GM18907 (cell line): ENCODE measurements at regions not wholly inside any gene's neighbourhood (a gene's known extent, or its start where the extent isn't known, plus 50 kb on each side); places are given as distances from the start of the nearest gene placed in this dataset.

ENCODE experiments used
- ATAC-seq: cut with Tn5 transposase; IDR thresholded peaks from one replicate; pipeline ENCODE4 v1.9.1; 2021; ENCODE audit warnings: mild to moderate bottlenecking, moderate library complexity; ENCODE audit not compliant: unreplicated experiment

DNA sequence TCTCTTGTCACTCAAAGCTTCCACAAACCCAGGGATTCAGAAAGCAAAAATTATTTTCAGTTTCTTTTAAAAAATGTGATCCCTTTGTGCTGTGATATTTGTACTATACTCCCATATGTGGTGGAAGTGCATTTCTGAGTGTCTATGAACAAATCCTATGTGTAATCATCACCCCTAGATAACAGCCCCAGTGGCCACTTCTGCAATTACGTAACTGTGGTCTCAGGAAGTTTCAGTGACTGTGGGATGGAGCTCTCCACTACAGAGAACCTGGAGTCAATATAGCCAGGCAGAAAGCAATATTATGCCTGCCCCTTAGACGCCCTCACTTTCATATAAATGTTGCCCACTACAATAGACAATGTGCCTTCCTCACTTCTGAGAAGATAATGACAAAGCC, 1101.7 kb upstream of the GHITM start:
- ATAC-seq = no peak

- no peak for ATAC-seq
These were observed 1100.7 kb upstream of the GHITM start for GRCh38 chr10:83038631-83039030.

GRCh38 chr10:83045731-83046130, 1093.6 kb upstream of the GHITM start:
- ATAC-seq = no peak

DNA sequence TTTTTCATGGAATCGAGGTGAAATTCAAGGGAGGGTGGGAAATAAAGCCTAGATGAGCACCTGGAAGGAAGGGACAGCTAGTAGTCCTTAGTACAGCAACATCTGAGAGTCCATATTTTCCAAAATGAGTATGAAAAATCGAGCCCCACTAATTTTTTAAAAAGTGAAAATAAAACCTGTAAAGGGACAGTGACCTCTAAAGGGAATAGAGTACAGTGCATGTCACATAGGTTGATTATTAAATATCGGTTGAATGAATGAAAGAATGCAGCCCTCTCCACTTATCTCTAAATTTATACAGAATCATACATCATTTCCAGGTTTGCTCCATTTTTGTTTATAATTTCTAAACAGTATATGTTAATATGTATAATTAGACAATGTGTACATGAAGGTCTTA, 1088.5 kb upstream of the GHITM start:
- no peak for ATAC-seq

DNA sequence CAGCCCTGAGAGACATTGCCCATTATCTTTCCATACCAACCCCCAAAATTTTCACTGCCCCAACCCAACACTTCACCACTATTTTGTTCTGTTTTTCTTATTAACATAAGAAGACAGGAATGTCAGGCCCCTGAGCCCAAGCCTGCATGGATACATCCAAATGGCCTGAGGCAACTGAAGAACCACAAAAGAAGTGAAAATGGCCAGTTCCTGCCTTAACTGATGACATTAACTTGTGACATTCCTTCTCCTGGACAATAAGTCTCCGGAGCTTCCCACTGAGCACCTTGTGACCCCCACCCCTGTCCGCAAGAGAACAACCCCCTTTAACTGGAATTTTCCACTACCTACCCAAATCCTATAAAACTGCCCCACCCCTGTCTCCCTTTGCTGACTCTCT, 1076.4 kb upstream of the GHITM start:
- no peak for ATAC-seq

- ATAC-seq = no peak
These were observed 1065.8 kb upstream of the GHITM start for GRCh38 chr10:83073472-83073871.

DNA sequence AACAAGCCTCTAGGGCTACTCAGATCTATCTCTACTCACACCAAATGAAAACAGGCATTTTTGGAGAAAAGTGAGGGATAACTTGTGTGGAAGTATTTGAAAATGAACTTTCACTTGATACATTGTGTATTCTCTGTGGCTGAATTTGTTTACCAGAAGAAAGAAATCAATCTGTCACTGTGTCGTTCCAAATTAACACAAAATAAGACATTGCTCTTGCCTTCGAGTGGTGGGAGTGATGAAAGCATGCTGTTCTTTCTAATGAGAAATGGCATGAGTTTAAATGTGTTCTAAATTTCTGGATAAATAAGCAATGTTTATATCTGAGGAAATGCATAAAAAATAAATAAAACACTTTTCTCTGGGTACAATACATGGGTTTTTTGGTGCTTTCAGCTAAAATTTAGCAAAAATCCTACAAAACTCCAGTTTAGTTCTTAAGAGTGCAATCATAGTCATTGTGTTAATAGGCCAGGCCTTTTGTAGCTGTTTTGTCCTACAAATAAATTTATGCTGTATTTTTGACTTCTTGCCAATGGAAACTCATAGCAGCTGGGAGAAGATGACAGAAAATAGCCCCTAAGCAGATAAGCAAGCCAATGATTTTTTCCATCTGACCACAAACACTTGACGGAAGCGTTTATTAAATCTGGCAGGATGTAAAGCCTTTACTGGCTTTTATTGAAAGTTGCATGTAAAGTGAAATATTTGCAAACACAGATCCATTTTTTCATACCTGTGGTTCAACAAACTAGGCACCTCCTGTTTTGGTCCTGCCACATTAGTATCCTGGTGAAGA, 1064.1 kb upstream of the GHITM start:
- no peak for ATAC-seq

- ATAC-seq = no peak
These were observed 1063.4 kb upstream of the GHITM start for GRCh38 chr10:83075815-83076355.

- no peak for ATAC-seq
These were observed 1062.9 kb upstream of the GHITM start for GRCh38 chr10:83076443-83076842.

- ATAC-seq = no peak
These were observed 1061.1 kb upstream of the GHITM start for GRCh38 chr10:83078160-83078559.

- no peak for ATAC-seq
These were observed 1060.7 kb upstream of the GHITM start for GRCh38 chr10:83078645-83079044.

- ATAC-seq = no peak
These were observed 1055.5 kb upstream of the GHITM start for GRCh38 chr10:83083831-83084230.

DNA sequence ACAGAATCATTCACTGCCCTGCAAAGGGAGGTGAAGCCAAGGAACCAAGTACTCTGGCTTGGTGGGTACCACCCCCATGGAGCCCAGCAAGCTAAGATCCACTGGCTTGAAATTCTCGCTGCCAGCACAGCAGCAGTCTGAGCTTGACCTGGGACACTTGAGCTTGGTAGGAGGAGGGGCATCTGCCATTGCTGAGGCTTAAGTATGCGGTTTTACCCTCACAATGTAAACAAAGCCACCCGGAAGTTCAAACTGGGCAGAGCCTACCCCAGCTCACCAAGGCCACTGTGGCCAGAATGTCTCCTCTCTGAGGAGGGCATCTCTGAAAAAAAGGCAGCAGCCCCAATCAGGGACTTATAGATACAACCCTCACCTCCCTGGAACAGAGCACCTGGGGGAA, 1050.0 kb upstream of the GHITM start:
- ATAC-seq = no peak

GRCh38 chr10:83104616-83105015, 1034.7 kb upstream of the GHITM start:
- ATAC-seq = no peak

GRCh38 chr10:83108565-83109333, 1030.6 kb upstream of the GHITM start:
- ATAC-seq = no peak

DNA sequence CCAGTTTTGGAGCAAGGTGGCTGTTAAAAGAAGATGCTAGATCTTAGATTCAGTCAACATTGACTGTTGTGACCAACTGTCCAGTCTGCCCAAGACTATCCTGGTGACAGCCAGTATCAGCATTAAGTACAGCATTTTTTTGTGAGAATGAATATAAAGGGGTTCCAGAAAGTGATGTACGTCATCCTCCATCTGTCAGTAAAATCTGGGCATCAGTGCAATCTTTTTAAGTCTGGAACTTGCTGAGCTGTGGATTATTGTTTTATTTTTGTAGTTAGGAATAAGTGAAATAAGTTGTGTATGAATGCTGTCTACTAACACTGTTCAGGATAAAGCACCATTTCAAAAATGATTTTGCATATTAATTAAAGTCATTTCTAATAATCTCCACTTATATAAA, 1020.0 kb upstream of the GHITM start:
- ATAC-seq = no peak

- ATAC-seq = no peak
These were observed 1017.0 kb upstream of the GHITM start for GRCh38 chr10:83122336-83122735.

DNA sequence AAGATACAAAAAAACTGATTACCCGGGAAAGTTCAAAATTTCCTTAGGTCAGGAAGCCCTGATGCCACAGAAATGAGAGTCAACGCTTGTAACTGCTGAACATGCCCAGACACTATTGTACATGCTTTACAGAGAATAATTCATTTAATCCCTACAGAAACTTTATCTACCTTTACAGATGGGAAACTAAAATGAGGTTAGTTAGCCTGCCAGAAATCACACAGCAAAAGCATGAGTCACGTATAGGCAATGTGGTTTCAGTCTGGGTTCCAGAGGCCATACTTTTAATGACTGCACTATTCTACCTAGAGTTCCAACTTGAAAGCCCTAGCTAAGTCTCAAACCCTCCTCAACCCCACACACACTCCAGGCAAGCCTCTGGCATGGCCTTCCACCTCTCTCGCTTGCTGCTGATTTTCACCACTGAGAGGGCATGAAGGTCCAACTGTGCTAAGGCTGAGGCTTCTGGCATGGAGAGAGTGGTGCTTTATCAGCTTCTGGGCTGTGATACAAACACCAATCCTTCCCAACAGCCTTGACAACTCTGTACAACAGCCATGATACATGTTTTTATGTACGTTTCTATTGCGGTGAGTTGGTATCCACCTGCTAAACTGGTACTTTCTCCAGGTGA, 1011.2 kb upstream of the GHITM start:
- no peak for ATAC-seq

GRCh38 chr10:83140811-83141210, 998.5 kb upstream of the GHITM start:
- no peak for ATAC-seq

GRCh38 chr10:83142074-83142563, 997.2 kb upstream of the GHITM start:
- no peak for ATAC-seq

DNA sequence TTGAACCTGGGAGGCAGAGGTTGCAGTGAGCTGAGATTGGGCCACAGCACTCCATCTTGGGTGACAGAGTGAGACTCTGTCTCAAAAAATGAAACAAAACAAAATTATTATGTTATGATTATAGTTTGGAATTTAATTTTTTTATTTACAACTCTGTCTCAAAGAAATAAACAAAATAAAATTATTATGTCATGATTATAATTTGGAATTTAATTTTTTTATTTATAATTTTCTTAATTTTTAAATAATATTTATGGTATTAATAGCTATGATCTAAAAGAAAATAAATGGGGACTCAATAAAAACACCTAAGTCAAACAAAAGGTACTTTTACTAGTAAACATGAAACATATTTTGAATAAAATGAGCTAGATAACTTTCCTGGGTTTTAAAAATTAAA, 994.8 kb upstream of the GHITM start:
- ATAC-seq = no peak
